ENCODE measurements at regions not wholly inside any gene's neighbourhood (a gene's known extent, or its start where the extent isn't known, plus 50 kb on each side); places are given as distances from the start of the nearest gene placed in this dataset.

GRCh38 chr7:130938661-130939060 is 204.7 kb upstream of the KLF14 start:
- H3K4me3 ChIP-seq (ENCODE audit: low read depth, low read length): no peak overlapping the region
- ChIA-PET POLR2A (interaction anchor here (0.6 kb wide), 1 partner anchor 35 kb away, joined by 6 read pairs; no protein-coding TSS in a partner anchor), CTCF (interaction anchor here (0.7 to 1.2 kb wide), 2 partner anchors 102 to 400 kb away, joined by 4 to 5 read pairs; no protein-coding TSS in a partner anchor)
- peaks cover under 1% of the 10 kb centered on the region; the same call in 1 of the 2 replicates for H3K4me1 ChIP-seq
- intact Hi-C loops (cut with micrococcal nuclease; ENCODE audit: unreplicated experiment): no loop called here
- no TSS peak for BruUV-seq (replicated peaks)
- TF ChIP-seq CTCF (IDR thresholded peaks at IDR 0.05; ENCODE audit: insufficient read depth in 1 of 2, low read depth in 1 of 2, low read length in 1 of 2, severe bottlenecking in 1 of 2, unreplicated experiment in 1 of 2): no peak
- no peak overlapping the region for H3K27ac Mint-ChIP-seq (ENCODE audit: unreplicated experiment)
- H3K27me3 ChIP-seq (replicated peaks; ENCODE audit: control insufficient read depth, insufficient read depth, low read length): no peaks in the 10 kb centered on the region
- H3K36me3 ChIP-seq (ENCODE audit: control insufficient read depth, insufficient read depth, low read length): no peaks in the 10 kb centered on the region
- no peaks in the 10 kb centered on the region for H3K9me3 ChIP-seq
- H3K4me1 Mint-ChIP-seq (ENCODE audit: low read depth, unreplicated experiment): peaks cover 23% of the 10 kb centered on the region
- no peaks in the 10 kb centered on the region for H3K9me3 Mint-ChIP-seq (ENCODE audit: unreplicated experiment)
- no peaks in the 10 kb centered on the region for H3K27me3 Mint-ChIP-seq (ENCODE audit: insufficient read depth, unreplicated experiment)
- H3K4me3 Mint-ChIP-seq (ENCODE audit: unreplicated experiment): no peak overlapping the region
- H3K36me3 Mint-ChIP-seq (ENCODE audit: insufficient read depth, unreplicated experiment): peaks cover 6% of the 10 kb centered on the region
- DNase-seq: no peak

GRCh38 chr7:130939321-130940095 is 205.5 kb upstream of the KLF14 start:
- DNase-seq: no peak
- Mint-ChIP-seq H3K27me3 (ENCODE audit: insufficient read depth, unreplicated experiment) (no peaks in the 10 kb centered on the region), H3K27ac (ENCODE audit: unreplicated experiment) (no peak overlapping the region), H3K36me3 (ENCODE audit: insufficient read depth, unreplicated experiment) (peaks cover 6% of the 10 kb centered on the region), H3K4me3 (ENCODE audit: unreplicated experiment) (peak overlapping the region; percentile 91), H3K9me3 (ENCODE audit: unreplicated experiment) (no peaks in the 10 kb centered on the region), H3K4me1 (ENCODE audit: low read depth, unreplicated experiment) (peaks cover 23% of the 10 kb centered on the region)
- H3K4me1 ChIP-seq: peaks cover 7% of the 10 kb centered on the region; the same call in 1 of the 2 replicates
- no peak overlapping the region for H3K4me3 ChIP-seq (ENCODE audit: low read depth, low read length)
- ChIA-PET CTCF (interaction anchor here (0.7 to 2.5 kb wide), 3 partner anchors 43 to 399 kb away, joined by 4 to 10 read pairs (median 5); no protein-coding TSS in a partner anchor), POLR2A (interaction anchor here (0.6 kb wide), 1 partner anchor 36 kb away, joined by 6 read pairs; no protein-coding TSS in a partner anchor)
- no peak for TF ChIP-seq CTCF (IDR thresholded peaks at IDR 0.05; ENCODE audit: insufficient read depth in 1 of 2, low read depth in 1 of 2, low read length in 1 of 2, severe bottlenecking in 1 of 2, unreplicated experiment in 1 of 2)
- H3K36me3 ChIP-seq (ENCODE audit: control insufficient read depth, insufficient read depth, low read length): no peaks in the 10 kb centered on the region
- H3K27me3 ChIP-seq (replicated peaks; ENCODE audit: control insufficient read depth, insufficient read depth, low read length): no peaks in the 10 kb centered on the region
- no TSS peak for BruUV-seq (replicated peaks)
- no peaks in the 10 kb centered on the region for H3K9me3 ChIP-seq
- intact Hi-C loops (cut with micrococcal nuclease; ENCODE audit: unreplicated experiment): loop anchor here (2.0 kb wide), 2 partner anchors 17 to 57 kb away; no protein-coding TSS in a partner anchor

- Mint-ChIP-seq H3K4me1 (ENCODE audit: low read depth, unreplicated experiment) (peaks cover 22% of the 10 kb centered on the region), H3K4me3 (ENCODE audit: unreplicated experiment) (peak overlapping the region; percentile 91), H3K36me3 (ENCODE audit: insufficient read depth, unreplicated experiment) (peaks cover 5% of the 10 kb centered on the region), H3K27ac (ENCODE audit: unreplicated experiment) (no peak overlapping the region), H3K27me3 (ENCODE audit: insufficient read depth, unreplicated experiment) (no peaks in the 10 kb centered on the region), H3K9me3 (ENCODE audit: unreplicated experiment) (no peaks in the 10 kb centered on the region)
- intact Hi-C loops (cut with micrococcal nuclease; ENCODE audit: unreplicated experiment): loop anchor here (2.0 kb wide), 2 partner anchors 18 to 56 kb away; no protein-coding TSS in a partner anchor
- H3K4me3 ChIP-seq (ENCODE audit: low read depth, low read length): peak overlapping the region; percentile 45
- POLR2A ChIA-PET: no interaction called here
- H3K36me3 ChIP-seq (ENCODE audit: control insufficient read depth, insufficient read depth, low read length): no peaks in the 10 kb centered on the region
- H3K9me3 ChIP-seq: no peaks in the 10 kb centered on the region
- H3K4me1 ChIP-seq: peaks cover 7% of the 10 kb centered on the region; the same call in 1 of the 2 replicates
- H3K27me3 ChIP-seq (replicated peaks; ENCODE audit: control insufficient read depth, insufficient read depth, low read length): no peaks in the 10 kb centered on the region
- BruUV-seq (replicated peaks): no TSS peak
- CTCF ChIA-PET: interaction anchor here (2.5 kb wide), 1 partner anchor 44 kb away, joined by 10 read pairs; no protein-coding TSS in a partner anchor
- DNase-seq: no peak
- no peak for TF ChIP-seq CTCF (IDR thresholded peaks at IDR 0.05; ENCODE audit: insufficient read depth in 1 of 2, low read depth in 1 of 2, low read length in 1 of 2, severe bottlenecking in 1 of 2, unreplicated experiment in 1 of 2)
Measured at GRCh38 chr7:130940326-130940725, 206.3 kb upstream of the KLF14 start.
